ENCODE measurements at regions not wholly inside any gene's neighbourhood (a gene's known extent, or its start where the extent isn't known, plus 50 kb on each side); places are given as distances from the start of the nearest gene placed in this dataset.

GRCh38 chr13:21976159-21976558, 305.3 kb downstream of the FGF9 start (continued):
- TF ChIP-seq CEBPB (IDR thresholded peaks at IDR 0.05; ENCODE audit: low read depth, low read length) (no peak), NRF1 (IDR thresholded peaks at IDR 0.05; ENCODE audit: low read depth, low read length) (no peak)
